ENCODE measurements at regions not wholly inside any gene's neighbourhood (a gene's known extent, or its start where the extent isn't known, plus 50 kb on each side); places are given as distances from the start of the nearest gene placed in this dataset.

- no peak for DNase-seq (ENCODE audit: low read depth in 2 of 2)
These were observed 950.0 kb upstream of the MIR17HG start for GRCh38 chr13:90397503-90397902.

GRCh38 chr13:90400372-90400771 is 947.1 kb upstream of the MIR17HG start:
- DNase-seq (ENCODE audit: low read depth in 2 of 2) = no peak

GRCh38 chr13:90401150-90401549 is 946.3 kb upstream of the MIR17HG start:
- DNase-seq (ENCODE audit: low read depth in 2 of 2) = no peak

GRCh38 chr13:90402102-90402501 is 945.4 kb upstream of the MIR17HG start:
- DNase-seq (ENCODE audit: low read depth in 2 of 2) = no peak

- DNase-seq (ENCODE audit: low read depth in 2 of 2) = no peak
These were observed 944.9 kb upstream of the MIR17HG start for GRCh38 chr13:90402613-90403012.

GRCh38 chr13:90403330-90404082 is 944.0 kb upstream of the MIR17HG start:
- DNase-seq (ENCODE audit: low read depth in 2 of 2) = no peak

- DNase-seq (ENCODE audit: low read depth in 2 of 2) = no peak
These were observed 942.2 kb upstream of the MIR17HG start for GRCh38 chr13:90405301-90405700.

- no peak for DNase-seq (ENCODE audit: low read depth in 2 of 2)
These were observed 934.5 kb upstream of the MIR17HG start for GRCh38 chr13:90412980-90413379.

GRCh38 chr13:90413548-90413947 is 933.9 kb upstream of the MIR17HG start:
- no peak for DNase-seq (ENCODE audit: low read depth in 2 of 2)

- no peak for DNase-seq (ENCODE audit: low read depth in 2 of 2)
These were observed 932.5 kb upstream of the MIR17HG start for GRCh38 chr13:90414691-90415596.

- no peak for DNase-seq (ENCODE audit: low read depth in 2 of 2)
These were observed 931.6 kb upstream of the MIR17HG start for GRCh38 chr13:90415902-90416301.

GRCh38 chr13:90416519-90416918 is 931.0 kb upstream of the MIR17HG start:
- DNase-seq (ENCODE audit: low read depth in 2 of 2) = no peak

GRCh38 chr13:90416938-90417337 is 930.5 kb upstream of the MIR17HG start:
- no peak for DNase-seq (ENCODE audit: low read depth in 2 of 2)

- DNase-seq (ENCODE audit: low read depth in 2 of 2) = no peak
These were observed 926.8 kb upstream of the MIR17HG start for GRCh38 chr13:90420683-90421082.

GRCh38 chr13:90427322-90428272 is 919.9 kb upstream of the MIR17HG start:
- no peak for DNase-seq (ENCODE audit: low read depth in 2 of 2)

GRCh38 chr13:90428522-90429210 is 918.8 kb upstream of the MIR17HG start:
- DNase-seq (ENCODE audit: low read depth in 2 of 2) = no peak

- DNase-seq (ENCODE audit: low read depth in 2 of 2) = no peak
These were observed 917.4 kb upstream of the MIR17HG start for GRCh38 chr13:90430127-90430526.

- no peak for DNase-seq (ENCODE audit: low read depth in 2 of 2)
These were observed 910.8 kb upstream of the MIR17HG start for GRCh38 chr13:90436697-90437096.

- no peak for DNase-seq (ENCODE audit: low read depth in 2 of 2)
These were observed 908.9 kb upstream of the MIR17HG start for GRCh38 chr13:90438576-90438975.

- DNase-seq (ENCODE audit: low read depth in 2 of 2) = no peak
These were observed 904.2 kb upstream of the MIR17HG start for GRCh38 chr13:90443268-90443667.

GRCh38 chr13:90444232-90444631 is 903.3 kb upstream of the MIR17HG start:
- no peak for DNase-seq (ENCODE audit: low read depth in 2 of 2)

Measured in activated CD4-positive, alpha-beta T cell treated with anti-CD3 and anti-CD28 coated beads for 24 hours (primary cell).